Thymus (tissue), 11 donors: ENCODE measurements at regions not wholly inside any gene's neighbourhood (a gene's known extent, or its start where the extent isn't known, plus 50 kb on each side); places are given as distances from the start of the nearest gene placed in this dataset.

Experiments
- DNase-seq, 9 donors: peaks; one replicate each; pipeline ENCODE4 v3.0.0-alpha.2; 2013; ENCODE audit warnings: low spot score in 9 of 9, low read depth in 6 of 9, missing footprints in 1 of 9
- H3K27ac ChIP-seq, 2 donors: one replicate each; pipeline ENCODE4 v1.5.1; 2013; ENCODE audit warnings: control low read depth in 1 of 2, low read depth in 1 of 2, low read length in 1 of 2, mild to moderate bottlenecking in 1 of 2, moderate library complexity in 1 of 2
- H3K27me3 ChIP-seq, 2 donors: one replicate each; pipeline ENCODE4 v1.5.1; 2013; ENCODE audit warnings: low read length in 1 of 2; ENCODE audit not compliant: control insufficient read depth in 2 of 2, insufficient read depth in 1 of 2
- H3K36me3 ChIP-seq, 2 donors: one replicate each; pipeline ENCODE4 v1.5.1; 2013; ENCODE audit warnings: low read length in 1 of 2, mild to moderate bottlenecking in 1 of 2, moderate library complexity in 1 of 2; ENCODE audit not compliant: control insufficient read depth in 2 of 2, insufficient read depth in 2 of 2
- H3K4me1 ChIP-seq, 2 donors: one replicate each; pipeline ENCODE4 v1.5.1; 2013; ENCODE audit warnings: low read length in 2 of 2; ENCODE audit not compliant: control insufficient read depth in 2 of 2, insufficient read depth in 2 of 2
- H3K4me3 ChIP-seq, 2 donors: one replicate each; pipeline ENCODE4 v1.5.1; 2013; ENCODE audit warnings: low read length in 2 of 2, control low read depth in 1 of 2, mild to moderate bottlenecking in 1 of 2
- H3K9me3 ChIP-seq, 2 donors: one replicate each; pipeline ENCODE4 v1.5.1; 2013; ENCODE audit warnings: low read length in 1 of 2, mild to moderate bottlenecking in 1 of 2; ENCODE audit not compliant: control insufficient read depth in 2 of 2, insufficient read depth in 1 of 2
- WGBS: extraction: QIAGEN DNeasy Blood & Tissue Kit; methylation state at CpG from one replicate; pipeline ENCODE4 v1.1.7; 2013; 5-methylcytosine and 5-hydroxymethylcytosine counted together
- donor health status: healthy.

DNA sequence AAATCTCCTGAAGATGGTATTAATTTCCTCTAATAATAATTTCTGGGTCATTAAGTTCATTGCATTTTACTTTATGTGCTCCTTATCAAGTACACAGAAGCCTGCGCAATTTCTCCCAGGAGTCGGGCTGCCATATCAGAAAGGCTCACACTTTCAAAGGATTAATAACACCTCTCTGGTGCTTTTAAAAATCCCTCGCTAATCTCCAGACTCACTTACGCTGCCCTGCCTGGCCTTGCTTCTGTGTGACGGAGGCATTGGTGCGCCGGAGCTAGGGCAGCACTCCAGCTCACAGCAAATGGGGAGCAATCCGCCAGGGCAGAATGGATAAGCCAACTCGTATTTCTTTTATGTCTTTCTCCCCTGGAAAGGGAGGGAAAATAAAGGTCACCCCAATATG is 300.8 kb downstream of the EFNB2 start:
- Histone ChIP-seq H3K27me3 (no peaks in the 10 kb centered on the region), H3K9me3 (no peaks in the 10 kb centered on the region), H3K4me1 (no peaks in the 10 kb centered on the region), H3K36me3 (no peaks in the 10 kb centered on the region), H3K4me3 (no peak overlapping the region), H3K27ac (no peak overlapping the region)
- WGBS: 86% methylated on average over 9 of the region's 9 CpGs
- no peak for DNase-seq

DNA sequence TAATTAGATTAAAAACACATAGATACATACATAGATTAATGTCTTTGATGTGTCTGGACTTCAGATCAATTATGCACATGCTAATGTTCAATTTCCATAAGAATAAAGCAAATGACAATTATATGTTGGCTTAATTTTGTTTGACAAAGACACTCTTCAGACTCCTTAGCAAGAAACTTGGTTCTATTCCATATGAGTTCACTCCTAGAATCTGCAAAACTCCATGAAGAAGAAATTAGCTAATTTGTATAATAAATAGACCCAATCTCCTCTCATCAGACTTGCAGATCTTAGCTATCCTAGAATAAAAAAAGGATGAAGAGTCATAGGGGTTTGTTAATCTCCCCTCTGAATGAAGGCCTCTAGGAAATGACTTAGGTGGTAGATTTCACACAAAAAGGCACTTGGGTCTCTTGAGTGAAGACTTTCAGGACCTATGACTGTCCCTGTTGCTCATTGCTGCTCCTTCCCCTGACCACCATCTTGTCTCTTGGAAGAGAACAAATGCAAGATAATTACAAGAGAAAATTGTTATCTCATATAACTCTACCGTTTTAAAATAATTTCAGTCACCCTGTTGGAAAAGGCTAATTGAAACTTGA is 302.2 kb downstream of the EFNB2 start:
- H3K36me3 ChIP-seq: no peaks in the 10 kb centered on the region
- H3K4me3 ChIP-seq: no peak overlapping the region
- H3K4me1 ChIP-seq: no peaks in the 10 kb centered on the region
- H3K9me3 ChIP-seq: no peaks in the 10 kb centered on the region
- DNase-seq: no peak
- no peak overlapping the region for H3K27ac ChIP-seq
- no peaks in the 10 kb centered on the region for H3K27me3 ChIP-seq
- WGBS: 95% methylated on average over 1 of the region's 1 CpG

DNA sequence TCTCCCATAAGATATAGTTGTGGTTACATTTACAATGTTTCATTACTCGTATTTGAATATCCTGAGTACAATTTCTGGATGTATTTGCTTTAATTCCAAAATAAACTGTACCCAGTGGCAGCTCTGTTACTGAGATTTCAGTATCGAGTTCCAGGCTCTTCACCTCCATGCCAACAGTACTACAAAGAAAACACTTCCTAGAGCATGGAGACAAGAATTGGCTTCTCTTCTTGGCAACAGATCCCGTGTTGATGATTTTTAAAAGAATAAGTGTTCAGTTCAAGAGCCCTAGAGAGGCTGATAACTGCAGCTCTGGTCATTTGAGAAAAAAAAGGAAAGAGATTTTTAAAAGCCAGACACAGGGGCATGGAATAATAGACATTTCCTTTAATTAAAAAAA is 302.8 kb downstream of the EFNB2 start:
- no peak overlapping the region for H3K27ac ChIP-seq
- H3K36me3 ChIP-seq: no peaks in the 10 kb centered on the region
- DNase-seq: no peak
- H3K27me3 ChIP-seq: no peaks in the 10 kb centered on the region
- no peak overlapping the region for H3K4me3 ChIP-seq
- H3K4me1 ChIP-seq: no peaks in the 10 kb centered on the region
- no peaks in the 10 kb centered on the region for H3K9me3 ChIP-seq
- WGBS: 81% methylated on average over 3 of the region's 3 CpGs

DNA sequence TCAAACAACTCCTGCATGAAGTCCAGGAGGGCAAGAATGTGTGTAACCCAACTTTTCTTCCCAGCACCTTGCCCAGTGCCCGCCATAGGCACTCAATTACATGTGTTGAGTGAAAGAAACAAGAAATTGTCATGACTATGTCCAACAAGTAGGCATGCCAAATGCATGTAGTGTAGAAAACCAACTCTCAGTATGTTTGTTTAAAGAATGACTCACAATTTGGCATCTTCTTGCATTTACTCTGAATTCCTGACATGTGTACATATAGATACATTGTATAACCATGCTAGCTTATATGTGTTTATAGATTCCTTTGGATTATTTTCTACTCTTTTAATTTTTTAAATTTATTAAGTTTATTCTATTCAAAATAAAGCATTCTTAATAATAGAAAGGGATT is 305.0 kb downstream of the EFNB2 start:
- Histone ChIP-seq H3K4me3 (no peak overlapping the region), H3K27me3 (no peaks in the 10 kb centered on the region), H3K4me1 (no peaks in the 10 kb centered on the region), H3K27ac (no peak overlapping the region), H3K9me3 (no peaks in the 10 kb centered on the region), H3K36me3 (no peaks in the 10 kb centered on the region)
- DNase-seq: no peak
- WGBS: 92% methylated on average over 1 of the region's 1 CpG

DNA sequence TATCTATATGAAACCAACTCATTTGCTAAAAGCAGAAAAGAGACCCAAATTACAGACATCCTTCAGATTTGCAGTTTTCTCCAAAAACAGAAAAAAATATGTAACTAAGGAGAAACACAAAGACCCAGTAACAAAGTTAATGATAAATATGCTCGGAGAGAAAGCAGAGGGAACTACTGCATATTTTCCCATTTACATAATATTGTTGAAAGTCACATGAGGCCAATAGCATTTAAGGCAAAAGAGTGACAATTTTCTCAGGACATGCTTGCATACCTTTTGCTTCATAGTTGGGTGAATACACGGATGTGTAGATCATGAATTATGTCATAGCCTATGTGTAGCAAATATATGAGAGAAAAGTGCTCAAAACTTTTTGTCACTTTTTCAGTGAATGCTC is 310.3 kb downstream of the EFNB2 start:
- no peak for DNase-seq

DNA sequence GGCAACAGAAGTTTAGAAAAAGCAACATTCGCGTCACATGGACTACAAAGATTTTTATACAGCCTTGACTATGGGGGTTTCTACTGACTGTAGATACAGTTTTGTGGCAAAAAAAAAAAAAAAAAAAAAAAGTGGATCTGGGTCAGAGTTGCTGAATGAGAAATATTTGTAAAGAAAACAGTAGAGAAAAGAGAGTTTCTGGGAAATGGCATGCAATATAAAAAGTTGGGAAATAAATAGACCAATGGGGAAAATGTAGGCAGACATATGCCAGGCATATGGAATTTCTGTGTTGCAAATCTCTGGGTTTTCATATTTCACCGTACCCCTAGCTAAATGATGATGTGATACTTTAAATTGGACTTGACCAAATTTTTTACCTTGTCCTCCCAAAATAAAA is 315.3 kb downstream of the EFNB2 start:
- DNase-seq: no peak
- H3K9me3 ChIP-seq: peaks cover 0 to 2% of the 10 kb centered on the region in 2 donors

More for the DNA sequence above, 310.3 kb downstream of the EFNB2 start:
- peaks cover 0 to 2% of the 10 kb centered on the region in 2 donors for H3K9me3 ChIP-seq
- H3K36me3 ChIP-seq: no peaks in the 10 kb centered on the region
- H3K27ac ChIP-seq: no peak overlapping the region
- WGBS: 91% methylated on average over 2 of the region's 2 CpGs
- no peaks in the 10 kb centered on the region for H3K4me1 ChIP-seq
- no peak overlapping the region for H3K4me3 ChIP-seq
- no peaks in the 10 kb centered on the region for H3K27me3 ChIP-seq

DNA sequence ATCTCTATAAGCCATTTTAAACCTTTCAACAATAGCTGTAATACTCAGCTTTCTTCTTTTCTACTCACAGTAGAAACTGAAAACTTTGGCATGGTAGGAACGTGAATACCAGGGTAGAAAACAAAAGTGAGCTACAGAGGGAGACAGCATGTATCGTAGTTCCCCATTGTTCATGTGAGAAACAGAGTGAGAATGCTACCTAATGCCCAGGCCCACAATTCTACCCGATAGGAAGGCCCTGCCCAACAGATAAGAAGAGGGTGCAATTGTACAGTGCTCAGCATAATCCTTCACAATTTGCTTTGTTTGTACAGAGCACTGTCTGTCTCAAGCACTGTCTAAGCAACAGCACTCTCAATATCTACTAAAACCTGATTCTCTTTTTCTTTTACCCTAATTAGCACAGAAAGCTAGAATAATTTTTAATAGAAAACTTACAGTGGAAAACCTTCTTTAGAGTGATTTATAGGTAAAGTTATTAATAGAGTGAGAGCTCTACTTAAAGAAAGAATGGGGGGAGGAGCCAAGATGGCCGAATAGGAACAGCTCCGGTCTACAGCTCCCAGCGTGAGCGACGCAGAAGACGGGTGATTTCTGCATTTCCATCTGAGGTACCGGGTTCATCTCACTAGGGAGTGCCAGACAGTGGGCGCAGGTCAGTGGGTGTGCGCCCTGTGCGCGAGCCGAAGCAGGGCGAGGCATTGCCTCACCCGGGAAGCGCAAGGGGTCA is 322.3 kb downstream of the EFNB2 start:
- 97% methylated on average over 18 of the region's 18 CpGs for WGBS
- no peak overlapping the region for H3K27ac ChIP-seq
- no peaks in the 10 kb centered on the region for H3K9me3 ChIP-seq
- no peaks in the 10 kb centered on the region for H3K27me3 ChIP-seq
- no peaks in the 10 kb centered on the region for H3K4me1 ChIP-seq
- H3K4me3 ChIP-seq: no peak overlapping the region
- no peaks in the 10 kb centered on the region for H3K36me3 ChIP-seq
- DNase-seq: no peak

More for the DNA sequence above, 315.3 kb downstream of the EFNB2 start:
- Histone ChIP-seq H3K4me1 (no peaks in the 10 kb centered on the region), H3K27me3 (no peaks in the 10 kb centered on the region), H3K36me3 (no peaks in the 10 kb centered on the region), H3K27ac (no peak overlapping the region), H3K4me3 (no peak overlapping the region)
- WGBS: 98% methylated on average over 3 of the region's 3 CpGs

DNA sequence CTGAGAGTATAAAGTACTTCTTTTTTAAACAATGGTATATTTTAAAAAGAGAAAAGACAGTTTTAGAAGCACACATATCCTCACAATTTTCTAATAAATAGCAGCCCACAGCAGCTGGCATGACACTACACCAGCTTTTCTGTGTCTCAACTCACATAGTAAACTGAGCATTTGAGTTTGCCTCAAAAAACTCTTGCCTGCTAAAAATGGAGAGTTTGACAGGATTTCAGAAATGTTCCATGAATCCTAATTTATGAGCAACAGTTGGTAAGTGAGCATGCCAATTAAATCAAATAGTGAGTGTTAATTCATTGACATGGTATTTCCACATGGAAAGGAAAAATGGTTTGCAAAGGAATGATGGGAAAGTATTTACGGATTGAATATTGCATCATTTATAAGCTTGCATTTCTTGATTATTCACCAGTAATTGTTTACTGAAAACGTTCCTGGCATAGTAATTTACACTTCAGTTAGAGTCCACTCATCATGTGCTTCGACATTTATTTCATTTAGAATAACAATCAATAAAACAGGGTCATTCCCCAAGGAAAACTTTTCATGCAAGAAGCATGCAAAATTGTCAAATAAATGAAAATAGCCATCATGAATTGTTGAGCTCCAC is 323.0 kb downstream of the EFNB2 start:
- whole genome bisulfite sequencing: 87% methylated on average over 3 of the region's 3 CpGs
- no peak overlapping the region for H3K27ac ChIP-seq
- no peak overlapping the region for H3K4me3 ChIP-seq
- no peaks in the 10 kb centered on the region for H3K4me1 ChIP-seq
- no peaks in the 10 kb centered on the region for H3K27me3 ChIP-seq
- H3K9me3 ChIP-seq: no peaks in the 10 kb centered on the region
- no peak for DNase-seq
- no peaks in the 10 kb centered on the region for H3K36me3 ChIP-seq

DNA sequence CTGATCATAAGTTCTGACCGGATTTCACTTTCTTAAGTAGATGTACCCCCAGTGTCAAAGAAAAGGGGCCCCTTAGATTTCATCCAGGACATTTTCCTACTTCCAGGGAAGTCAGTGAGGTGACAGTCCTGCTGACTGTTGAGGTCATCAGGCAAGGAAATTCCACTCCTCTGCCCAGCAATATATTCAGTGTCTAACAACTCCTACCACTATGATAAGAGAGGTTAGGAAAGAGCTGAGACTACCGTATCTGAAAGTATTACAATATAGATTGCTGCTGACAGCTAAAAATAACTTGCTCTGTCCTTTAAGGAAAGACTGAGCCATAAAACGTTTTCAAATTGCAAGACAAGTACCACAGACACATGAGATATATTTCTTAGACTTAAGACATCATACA is 325.1 kb downstream of the EFNB2 start:
- no peaks in the 10 kb centered on the region for H3K9me3 ChIP-seq
- H3K4me1 ChIP-seq: no peaks in the 10 kb centered on the region
- H3K36me3 ChIP-seq: no peaks in the 10 kb centered on the region
- no peak overlapping the region for H3K27ac ChIP-seq
- no peaks in the 10 kb centered on the region for H3K27me3 ChIP-seq
- no peak overlapping the region for H3K4me3 ChIP-seq
- DNase-seq: no peak
- 76% methylated on average over 3 of the region's 3 CpGs for WGBS
